GM12874 (cell line): ENCODE measurements at regions not wholly inside any gene's neighbourhood (a gene's known extent, or its start where the extent isn't known, plus 50 kb on each side); places are given as distances from the start of the nearest gene placed in this dataset.

Experiments used
- TF ChIP-seq, protein P1 (sequence below): IDR thresholded peaks from 2 replicates; pipeline ENCODE4 v1.5.1; 2011; ENCODE audit warnings: low read depth, mild to moderate bottlenecking, control low read depth, low read length, moderate library complexity; ENCODE audit not compliant: insufficient read depth

- TF ChIP-seq, protein P1, sequence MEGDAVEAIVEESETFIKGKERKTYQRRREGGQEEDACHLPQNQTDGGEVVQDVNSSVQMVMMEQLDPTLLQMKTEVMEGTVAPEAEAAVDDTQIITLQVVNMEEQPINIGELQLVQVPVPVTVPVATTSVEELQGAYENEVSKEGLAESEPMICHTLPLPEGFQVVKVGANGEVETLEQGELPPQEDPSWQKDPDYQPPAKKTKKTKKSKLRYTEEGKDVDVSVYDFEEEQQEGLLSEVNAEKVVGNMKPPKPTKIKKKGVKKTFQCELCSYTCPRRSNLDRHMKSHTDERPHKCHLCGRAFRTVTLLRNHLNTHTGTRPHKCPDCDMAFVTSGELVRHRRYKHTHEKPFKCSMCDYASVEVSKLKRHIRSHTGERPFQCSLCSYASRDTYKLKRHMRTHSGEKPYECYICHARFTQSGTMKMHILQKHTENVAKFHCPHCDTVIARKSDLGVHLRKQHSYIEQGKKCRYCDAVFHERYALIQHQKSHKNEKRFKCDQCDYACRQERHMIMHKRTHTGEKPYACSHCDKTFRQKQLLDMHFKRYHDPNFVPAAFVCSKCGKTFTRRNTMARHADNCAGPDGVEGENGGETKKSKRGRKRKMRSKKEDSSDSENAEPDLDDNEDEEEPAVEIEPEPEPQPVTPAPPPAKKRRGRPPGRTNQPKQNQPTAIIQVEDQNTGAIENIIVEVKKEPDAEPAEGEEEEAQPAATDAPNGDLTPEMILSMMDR, result no peak
Measured at GRCh38 chr20:60573003-60573680, 614.9 kb downstream of the CDH26 start.

- TF ChIP-seq, protein P1, result no peak
Measured at GRCh38 chr20:60576236-60576635, 618.0 kb downstream of the CDH26 start.

- TF ChIP-seq, protein P1, result no peak
Measured at GRCh38 chr20:60579941-60580515, 621.8 kb downstream of the CDH26 start.

DNA sequence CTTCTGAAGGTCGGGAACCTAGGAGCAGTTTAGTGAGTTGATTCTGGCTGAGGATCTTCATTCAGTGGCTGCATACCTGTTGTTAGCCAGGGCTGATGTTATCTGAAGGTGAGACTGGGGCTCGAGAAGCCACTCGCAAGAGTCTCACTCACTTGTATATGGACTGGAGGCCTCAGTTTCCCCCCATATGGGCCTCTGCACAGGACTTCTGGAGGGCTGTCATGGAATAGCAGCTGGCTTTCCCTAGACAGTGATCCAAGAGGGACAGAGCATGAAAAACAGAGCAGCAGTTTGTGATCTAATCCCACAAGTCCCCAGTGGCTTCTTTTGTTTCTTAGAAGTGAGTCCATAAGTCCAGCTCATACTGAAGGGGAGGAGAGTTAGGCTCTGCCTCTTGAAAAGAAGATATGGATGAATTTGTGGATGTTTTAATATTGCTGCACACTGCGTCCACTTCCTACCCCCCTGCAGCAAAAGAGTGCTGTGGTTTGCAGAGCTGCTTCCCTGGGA lies 623.4 kb downstream of the CDH26 start:
- TF ChIP-seq, protein P1, result no peak

GRCh38 chr20:60583741-60584140 lies 625.5 kb downstream of the CDH26 start:
- TF ChIP-seq, protein P1, result no peak

GRCh38 chr20:60584221-60584620 lies 626.0 kb downstream of the CDH26 start:
- TF ChIP-seq, protein P1, result no peak

DNA sequence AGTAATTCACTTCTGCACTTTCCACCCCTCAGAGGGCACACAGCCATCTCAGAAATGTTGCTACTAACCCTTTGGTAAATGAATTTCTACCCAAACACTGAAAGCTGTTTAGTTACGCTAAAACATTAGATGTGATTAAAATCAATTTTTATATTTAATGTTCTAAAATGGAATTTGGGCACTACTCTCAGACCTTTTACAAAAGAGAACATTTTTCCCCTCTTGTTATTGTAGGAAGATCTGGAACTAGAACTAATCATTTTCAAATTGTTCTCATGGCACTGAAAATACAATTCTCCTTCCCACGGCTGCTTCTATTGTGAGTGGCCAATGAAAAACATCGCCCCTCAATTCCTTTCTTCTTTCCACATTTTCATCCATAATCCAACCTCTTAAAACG lies 627.4 kb downstream of the CDH26 start:
- TF ChIP-seq, protein P1, result no peak
